ENCODE measurements at regions not wholly inside any gene's neighbourhood (a gene's known extent, or its start where the extent isn't known, plus 50 kb on each side); places are given as distances from the start of the nearest gene placed in this dataset.
A peak's percentile ranks its signal among the peaks of the same experiment; 100 is the strongest.
"Not testable (repeated sequence)": the region's sequence is repeated elsewhere in the genome, so short reads cannot be mapped to it uniquely, and the experiment has no call there.

GRCh38 chr6:6724539-6725467 is 136.3 kb downstream of the LY86 start:
- peak; percentile 88 for DNase-seq

GRCh38 chr6:6725468-6726209 is 137.1 kb downstream of the LY86 start:
- DNase-seq: no peak

DNA sequence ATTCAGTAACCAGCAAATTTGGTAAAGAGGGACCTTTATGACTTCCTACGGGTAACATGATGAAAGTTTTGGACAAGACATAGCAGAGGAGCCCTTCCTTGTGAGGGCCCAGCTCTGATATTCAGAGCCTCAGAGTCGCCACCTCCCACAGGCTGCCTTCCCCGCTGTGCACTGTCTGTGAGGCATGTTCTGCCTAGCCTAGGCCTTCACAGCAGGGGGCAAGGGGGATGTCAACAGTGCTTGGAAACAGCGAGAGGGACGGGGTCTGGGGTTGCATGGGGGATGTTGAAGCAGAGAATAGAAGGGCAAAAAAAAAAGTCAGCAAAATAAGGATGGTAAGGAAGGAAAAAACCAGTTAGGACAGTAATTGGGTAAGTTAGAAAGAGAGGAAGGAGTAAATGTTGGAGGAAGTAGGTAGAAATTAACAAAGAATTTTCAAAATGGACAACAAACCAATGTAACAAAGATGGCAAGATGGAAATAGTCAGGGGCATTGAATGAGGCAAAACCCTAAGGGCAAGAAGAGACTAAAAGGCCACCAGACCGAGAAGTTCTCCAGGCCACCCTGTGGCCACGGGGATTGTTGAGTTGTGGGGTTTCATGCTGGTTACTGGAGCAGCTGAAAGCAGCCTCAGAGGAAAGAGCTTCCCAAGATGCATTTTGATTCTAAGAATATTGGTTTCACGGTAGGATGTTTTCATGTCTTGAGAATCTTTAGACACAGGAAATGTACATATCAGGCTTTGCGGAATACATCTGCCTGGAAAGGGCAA is 139.8 kb downstream of the LY86 start:
- no peak for DNase-seq

- no peak for DNase-seq
Observed at GRCh38 chr6:6729971-6730370, 141.5 kb downstream of the LY86 start.

GRCh38 chr6:6730831-6731230 is 142.3 kb downstream of the LY86 start:
- DNase-seq: no peak

- DNase-seq: no peak
Observed at GRCh38 chr6:6734479-6735465, 146.3 kb downstream of the LY86 start.

- peak; percentile 79 for DNase-seq
Observed at GRCh38 chr6:6736791-6737654, 148.5 kb downstream of the LY86 start.

DNA sequence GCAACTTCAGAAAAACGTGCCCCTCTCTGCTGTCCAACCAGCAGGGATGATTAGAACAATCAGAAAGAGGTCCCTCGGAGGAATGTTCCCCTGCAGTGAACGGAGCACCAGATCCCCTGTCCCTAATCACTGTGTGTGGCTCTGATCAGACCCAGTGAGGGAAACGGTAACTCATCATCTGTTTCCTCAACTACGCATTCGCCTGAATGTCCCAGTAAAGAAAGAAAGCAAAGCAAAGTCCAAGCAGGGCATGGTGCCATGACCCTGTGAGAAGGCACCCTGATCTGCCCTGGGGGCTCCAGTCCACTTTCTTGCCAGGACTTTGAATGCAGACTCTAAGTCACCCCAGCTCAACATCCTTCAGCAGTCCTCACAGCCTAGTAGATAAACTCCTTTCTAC is 149.2 kb downstream of the LY86 start:
- no peak for DNase-seq

DNA sequence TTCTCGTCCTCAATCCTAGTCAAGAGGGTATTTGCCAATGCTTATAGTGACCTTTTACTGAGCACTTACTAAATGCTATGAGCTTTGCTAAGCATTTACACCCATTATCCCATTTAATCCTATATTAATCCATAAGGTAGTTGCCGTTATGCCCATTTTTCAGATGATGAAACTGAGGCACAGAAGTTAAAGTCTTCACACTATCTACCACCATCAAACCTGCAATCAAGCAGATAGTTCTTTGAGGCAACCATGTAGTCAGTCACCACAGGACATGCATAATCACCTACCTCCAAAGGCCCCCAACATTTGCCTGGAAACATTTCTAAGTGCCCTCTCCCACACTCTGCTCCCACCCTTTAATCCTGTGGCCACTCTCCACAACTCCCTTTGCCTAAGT is 149.6 kb downstream of the LY86 start:
- no peak for DNase-seq

DNA sequence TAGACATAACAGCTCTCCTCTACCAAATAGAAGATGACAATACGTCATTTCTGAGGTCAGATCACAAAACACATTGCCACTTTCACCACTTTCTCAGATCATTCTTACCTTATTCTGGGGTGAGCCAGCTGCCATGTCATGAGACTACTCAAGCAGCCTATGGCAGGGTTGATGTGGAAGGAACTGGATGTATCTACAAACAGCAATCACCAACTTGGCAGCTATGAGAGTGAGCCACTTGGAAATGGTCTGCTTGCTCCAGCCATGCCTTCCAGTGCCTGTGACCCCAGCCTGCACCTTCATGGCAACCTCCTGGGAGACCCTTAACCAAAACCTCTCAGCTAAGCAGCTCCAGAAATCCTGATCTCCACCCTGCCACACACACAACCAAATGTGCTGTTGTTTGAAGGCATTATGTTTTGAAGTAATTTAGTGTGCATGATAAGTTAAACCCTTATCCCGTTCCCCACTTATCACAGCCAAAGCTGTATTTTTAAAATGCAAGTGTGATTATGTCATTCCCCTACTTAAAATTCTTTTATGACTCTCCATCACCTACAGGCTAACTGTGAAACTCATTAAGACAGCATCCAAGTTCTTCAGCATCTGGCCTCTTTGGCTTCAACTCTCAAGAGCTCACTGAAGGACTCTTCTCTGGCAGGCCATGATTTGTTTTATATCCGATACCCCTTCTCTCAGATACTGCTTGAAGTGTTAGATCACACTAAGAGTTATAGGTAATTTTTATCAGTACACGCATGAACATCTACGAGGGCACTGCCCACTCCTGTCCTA is 150.6 kb downstream of the LY86 start:
- no peak for DNase-seq

DNA sequence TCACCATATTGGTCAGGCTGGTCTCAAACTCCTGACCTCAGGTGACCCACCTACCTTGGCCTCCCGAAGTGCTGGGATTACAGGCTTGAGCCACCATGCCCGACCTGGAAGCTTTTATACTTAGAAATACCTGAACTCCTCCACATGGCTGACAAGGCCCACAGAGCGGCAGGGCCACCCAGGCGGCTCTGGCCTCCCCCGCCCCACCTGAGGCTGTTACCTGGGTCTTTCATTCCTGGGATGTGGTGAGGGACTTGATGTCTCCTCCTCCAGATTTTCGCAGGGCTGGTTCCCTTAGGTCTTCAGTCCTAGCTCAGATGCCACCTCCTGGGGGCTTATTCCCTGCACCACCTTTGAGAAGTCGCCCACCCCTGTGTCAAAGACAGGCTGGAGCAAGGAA is 152.1 kb downstream of the LY86 start:
- no peak for DNase-seq

- DNase-seq: no peak
Observed at GRCh38 chr6:6741264-6741663, 152.7 kb downstream of the LY86 start.

GRCh38 chr6:6742535-6742934 is 154.0 kb downstream of the LY86 start:
- DNase-seq: no peak

DNA sequence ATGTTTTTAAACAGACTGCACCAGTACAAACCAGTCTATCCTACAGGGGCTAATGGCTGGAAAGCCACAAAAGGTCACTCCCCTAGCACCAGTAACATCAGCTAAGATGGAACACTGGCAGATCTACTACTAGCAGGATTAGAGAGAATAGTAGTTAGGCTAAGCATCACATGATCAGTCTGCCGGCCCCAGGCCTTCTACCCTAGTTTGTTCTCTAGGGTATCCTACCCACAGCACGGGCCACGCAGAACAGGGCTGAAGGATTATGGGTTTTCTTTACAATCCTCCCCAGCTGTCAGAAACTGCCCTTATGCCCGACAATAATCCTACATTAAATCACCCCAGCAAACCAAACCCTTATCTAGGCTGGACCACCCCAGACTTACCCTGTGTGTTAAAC is 156.0 kb downstream of the LY86 start:
- no peak for DNase-seq

DNA sequence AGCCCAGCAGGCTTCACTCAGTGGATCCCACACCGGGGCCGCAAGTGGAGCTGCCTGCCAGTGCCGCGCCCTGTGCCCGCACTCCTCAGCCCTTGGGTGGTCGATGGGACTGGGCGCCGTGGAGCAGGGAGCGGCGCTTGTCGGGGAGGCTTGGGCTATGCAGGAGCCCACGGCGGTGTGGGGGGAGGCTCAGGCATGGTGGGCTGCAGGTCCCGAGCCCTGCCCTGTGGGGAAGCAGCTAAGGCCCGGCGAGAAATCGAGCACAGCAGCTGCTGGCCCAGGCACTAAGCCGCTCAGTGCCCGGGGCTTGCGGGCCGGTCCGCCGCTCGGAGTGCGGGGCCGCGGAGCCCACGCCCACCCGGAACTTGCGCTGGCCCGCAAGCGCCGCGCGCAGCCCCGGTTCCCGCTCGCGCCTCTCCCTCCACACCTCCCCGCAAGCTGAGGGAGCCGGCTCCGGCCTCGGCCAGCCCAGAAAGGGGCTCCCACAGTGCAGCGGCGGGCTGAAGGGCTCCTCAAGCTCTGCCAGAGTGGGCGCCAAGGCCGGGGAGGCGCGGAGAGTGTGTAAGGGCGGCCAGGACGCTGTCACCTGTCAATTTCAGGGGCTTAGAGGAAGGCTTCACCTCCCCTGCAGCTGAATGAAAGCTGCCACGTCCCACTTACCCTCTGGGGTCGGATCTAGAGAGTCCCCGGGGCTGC is 157.3 kb downstream of the LY86 start:
- DNase-seq: not testable (repeated sequence)

DNA sequence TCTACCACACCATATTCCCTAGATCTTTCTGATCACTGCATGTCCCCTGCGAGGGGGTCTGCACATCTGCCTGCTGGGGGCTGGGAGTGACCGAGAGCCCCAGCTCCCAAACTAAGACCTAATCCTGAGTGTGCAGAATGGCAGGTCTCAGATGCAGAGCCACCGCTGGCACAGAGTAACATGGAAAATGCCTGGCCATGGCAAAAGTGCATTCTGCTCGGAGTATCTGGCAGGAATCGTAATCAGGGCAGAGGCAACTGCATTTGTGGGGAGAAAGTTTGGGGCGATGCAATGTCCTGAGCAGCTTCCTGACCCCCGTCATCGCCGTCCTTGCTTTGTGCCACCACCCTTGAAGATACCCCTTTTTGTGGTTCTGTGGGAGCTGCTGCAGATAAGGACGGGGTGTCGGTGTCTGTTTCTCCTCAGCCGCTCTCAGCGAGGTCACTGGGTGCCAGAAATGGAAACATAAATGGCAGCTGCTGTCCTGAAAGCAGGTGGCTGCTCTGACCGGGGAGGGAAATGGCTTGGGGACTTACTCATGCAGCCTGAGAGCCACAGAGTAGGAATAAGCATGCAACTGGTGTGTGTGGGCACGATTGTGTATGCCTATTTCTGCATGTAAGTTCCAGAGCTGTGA is 157.9 kb downstream of the LY86 start:
- DNase-seq: no peak

- DNase-seq: no peak
Observed at GRCh38 chr6:6746970-6747338, 158.4 kb downstream of the LY86 start.

DNA sequence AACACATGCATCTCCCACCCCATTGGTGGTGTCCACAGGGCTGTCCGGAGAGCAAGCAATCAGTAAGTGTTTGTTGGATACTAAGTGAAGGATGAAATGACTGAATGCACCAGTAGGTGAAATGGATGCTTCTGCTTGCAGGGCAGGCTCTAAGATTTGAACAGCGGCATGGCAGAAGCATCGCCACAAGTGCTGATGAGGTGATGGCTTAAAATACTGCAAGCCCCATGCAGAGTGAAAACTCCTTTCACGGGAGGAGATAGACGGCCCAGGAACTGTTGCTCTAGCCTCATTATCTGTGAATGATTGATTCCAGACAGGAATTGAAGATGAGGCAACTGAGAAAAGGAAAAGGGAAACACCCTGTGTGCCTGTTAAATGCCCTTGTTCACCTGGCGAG is 158.9 kb downstream of the LY86 start:
- no peak for DNase-seq

Data from left kidney (tissue), 1 donor.